ENCODE measurements at regions not wholly inside any gene's neighbourhood (a gene's known extent, or its start where the extent isn't known, plus 50 kb on each side); places are given as distances from the start of the nearest gene placed in this dataset.
"Not testable (repeated sequence)": the region's sequence is repeated elsewhere in the genome, so short reads cannot be mapped to it uniquely, and the experiment has no call there.

- TF ChIP-seq EZH2 (optimal IDR thresholded peaks at IDR 0.05; ENCODE audit: low read depth, low read length); CTCF (IDR thresholded peaks at IDR 0.05; ENCODE audit: low read length): not testable (repeated sequence)
Measured at GRCh38 chrX:81974413-81974812, 772.5 kb downstream of the SH3BGRL start.

All from MM.1S (cell line).